ENCODE measurements at regions not wholly inside any gene's neighbourhood (a gene's known extent, or its start where the extent isn't known, plus 50 kb on each side); places are given as distances from the start of the nearest gene placed in this dataset.

DNA sequence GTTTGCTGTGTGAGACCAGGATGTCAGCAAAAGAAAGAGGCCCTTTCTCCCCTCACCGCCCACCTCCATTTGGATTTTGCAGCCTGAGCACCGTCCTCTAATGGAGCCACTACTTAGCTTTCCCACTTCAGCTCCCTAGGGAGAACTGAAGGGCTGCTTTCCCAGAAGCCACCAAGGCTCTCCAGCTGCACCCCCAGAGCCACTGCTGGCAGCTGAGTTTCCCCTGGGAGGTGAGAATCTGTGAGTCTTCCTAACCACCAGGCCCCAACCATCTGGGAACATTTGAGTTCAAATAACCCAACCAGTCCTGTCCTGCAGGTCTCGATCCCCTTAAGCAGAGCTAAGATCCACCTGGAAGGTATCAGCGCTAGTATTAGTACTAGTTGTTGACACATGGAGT lies 173.1 kb upstream of the USP9X start (continued):
- TF ChIP-seq RXRA (IDR thresholded peaks at IDR 0.05; ENCODE audit: insufficient read depth, low read depth, low read length) = no peak
- TF ChIP-seq YY1 (IDR thresholded peaks at IDR 0.05; ENCODE audit: low read depth, low read length) = no peak
- TF ChIP-seq POLR2A (IDR thresholded peaks at IDR 0.05; ENCODE audit: control extremely low read depth in 1 of 2, low read depth in 2 of 2, low read length in 2 of 2) = no peak
- TF ChIP-seq SP4 (IDR thresholded peaks at IDR 0.05; ENCODE audit: low read length) = no peak

Data from H1 (cell line).